WTC11 (cell line): ENCODE measurements at regions not wholly inside any gene's neighbourhood (a gene's known extent, or its start where the extent isn't known, plus 50 kb on each side); places are given as distances from the start of the nearest gene placed in this dataset.

Experiments
- ATAC-seq: fragments of 200-7000 bp; cut with Tn5 transposase; 2 replicates; pipeline ENCODE4 v1.10.0; 2021; ENCODE audit warnings: mild to moderate bottlenecking, moderate library complexity
- CTCF ChIA-PET: fragments of 300-600 bp; sonication (Branson Sonifier 250); formaldehyde crosslinking; loops from one replicate; lab custom pipeline; 2021; ENCODE audit warnings: antibody characterized with exemption; lab: Charles Lee
- POLR2A ChIA-PET: fragments of 350-600 bp; sonication (Branson Sonifier 250); formaldehyde crosslinking; loops from one replicate; lab custom pipeline; 2021; ENCODE audit warnings: antibody characterized with exemption; lab: Charles Lee
- DNase-seq: peaks from one replicate; pipeline ENCODE4 v3.0.0; 2021; ENCODE audit warnings: low spot score
- H3K27ac Mint-ChIP-seq: 2 replicates; pipeline ENCODE4 v1.8.0; 2021; ENCODE audit warnings: mixed read lengths
- H3K27me3 Mint-ChIP-seq: 2 replicates; pipeline ENCODE4 v1.8.0; 2021; ENCODE audit warnings: low read depth, mild to moderate bottlenecking, moderate library complexity, mixed read lengths
- H3K36me3 Mint-ChIP-seq: 2 replicates; pipeline ENCODE4 v1.8.0; 2021; ENCODE audit warnings: mixed read lengths
- H3K4me1 Mint-ChIP-seq: 2 replicates; pipeline ENCODE4 v1.8.0; 2022; ENCODE audit warnings: mixed read lengths
- H3K4me3 Mint-ChIP-seq: 2 replicates; pipeline ENCODE4 v1.8.0; 2021; ENCODE audit warnings: mild to moderate bottlenecking, moderate library complexity, mixed read lengths
- H3K9me3 Mint-ChIP-seq: 2 replicates; pipeline ENCODE4 v1.8.0; 2021; ENCODE audit warnings: mixed read lengths
- CBFB ChIP-seq: sonication (generic); formaldehyde crosslinking; IDR thresholded peaks from 2 replicates; pipeline ENCODE4 v1.8.1; 2022; ENCODE audit warnings: mild to moderate bottlenecking, low read depth, missing genetic modification reagents
- IRF2 ChIP-seq: sonication (generic); formaldehyde crosslinking; IDR thresholded peaks from 2 replicates; pipeline ENCODE4 v1.8.0; 2022; ENCODE audit warnings: low read depth, missing genetic modification reagents, borderline replicate concordance
- PRRX2 ChIP-seq: fragments of 250-450 bp; sonication (Bioruptor Pico); IDR thresholded peaks from 2 replicates; pipeline ENCODE4 v1.8.0; 2021; ENCODE audit warnings: mild to moderate bottlenecking
- TCF7 ChIP-seq: sonication (generic); formaldehyde crosslinking; IDR thresholded peaks from 2 replicates; pipeline ENCODE4 v1.8.0; 2022; ENCODE audit warnings: mild to moderate bottlenecking, low read depth, missing genetic modification reagents, moderate library complexity
- TEAD4 ChIP-seq: sonication (generic); formaldehyde crosslinking; IDR thresholded peaks from 2 replicates; pipeline ENCODE4 v1.8.0; 2022; ENCODE audit warnings: mild to moderate bottlenecking, missing genetic modification reagents
- TP53 ChIP-seq: sonication (generic); formaldehyde crosslinking; IDR thresholded peaks from 2 replicates; pipeline ENCODE4 v1.8.1; 2023; ENCODE audit warnings: mild to moderate bottlenecking, missing genetic modification reagents
- ZNF219 ChIP-seq: sonication (generic); formaldehyde crosslinking; IDR thresholded peaks from 2 replicates; pipeline ENCODE4 v1.8.0; 2023; ENCODE audit warnings: missing genetic modification reagents, mild to moderate bottlenecking, borderline replicate concordance
- ZNF232 ChIP-seq: sonication (generic); formaldehyde crosslinking; IDR thresholded peaks from 2 replicates; pipeline ENCODE4 v1.8.0; 2022; ENCODE audit warnings: mild to moderate bottlenecking, missing genetic modification reagents
- ZNF317 ChIP-seq: sonication (generic); formaldehyde crosslinking; IDR thresholded peaks from 2 replicates; pipeline ENCODE4 v1.8.1; 2023; ENCODE audit warnings: low read depth, mild to moderate bottlenecking, moderate library complexity, missing genetic modification reagents, borderline replicate concordance
- TF ChIP-seq, protein P1 (sequence below): sonication (generic); formaldehyde crosslinking; IDR thresholded peaks from 2 replicates; pipeline ENCODE4 v1.8.1; 2022; ENCODE audit warnings: low read depth, mild to moderate bottlenecking, moderate library complexity, missing genetic modification reagents, borderline replicate concordance
- TF ChIP-seq, protein P2 (sequence below): fragments of 250-450 bp; sonication (Bioruptor Pico); IDR thresholded peaks from 2 replicates; pipeline ENCODE4 v1.9.0; 2021; ENCODE audit warnings: mild to moderate bottlenecking
- TF ChIP-seq, protein P3 (sequence below): sonication (generic); formaldehyde crosslinking; IDR thresholded peaks from 2 replicates; pipeline ENCODE4 v1.8.1; 2022; ENCODE audit warnings: mild to moderate bottlenecking, missing genetic modification reagents, moderate library complexity, borderline replicate concordance
- TF ChIP-seq, protein P4 (sequence below): fragments of 250-450 bp; sonication (Bioruptor Pico); conservative IDR thresholded peaks from 2 replicates; pipeline ENCODE4 v1.9.0; 2021; ENCODE audit warnings: mild to moderate bottlenecking
- TF ChIP-seq, protein P5 (sequence below): sonication (generic); formaldehyde crosslinking; conservative IDR thresholded peaks from 2 replicates; pipeline ENCODE4 v1.8.1; 2023; ENCODE audit warnings: mild to moderate bottlenecking, low read depth, missing genetic modification reagents, moderate library complexity

DNA sequence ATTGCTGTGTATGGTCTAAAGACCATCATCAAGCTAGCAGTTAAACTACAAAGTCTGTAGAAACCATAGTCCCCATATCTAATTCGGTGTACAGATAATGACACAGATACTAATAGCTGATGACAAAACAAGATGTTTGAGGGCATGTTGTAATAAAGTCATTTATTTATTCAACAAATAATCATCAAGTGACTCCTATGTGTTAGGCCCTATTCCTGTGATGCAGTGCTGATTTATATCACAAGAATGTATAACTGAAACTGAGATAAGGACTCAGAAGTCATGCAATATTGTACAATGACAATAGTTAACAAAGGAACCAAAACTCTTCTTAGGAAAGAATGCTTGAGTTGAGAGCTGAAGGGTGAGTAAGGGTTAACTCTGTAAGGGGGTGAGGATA is 315.0 kb upstream of the NR3C2 start (continued):
- TF ChIP-seq TCF7 (CRISPR knock-in tag) (no peak), CBFB (no peak)
- TF ChIP-seq, protein P1, sequence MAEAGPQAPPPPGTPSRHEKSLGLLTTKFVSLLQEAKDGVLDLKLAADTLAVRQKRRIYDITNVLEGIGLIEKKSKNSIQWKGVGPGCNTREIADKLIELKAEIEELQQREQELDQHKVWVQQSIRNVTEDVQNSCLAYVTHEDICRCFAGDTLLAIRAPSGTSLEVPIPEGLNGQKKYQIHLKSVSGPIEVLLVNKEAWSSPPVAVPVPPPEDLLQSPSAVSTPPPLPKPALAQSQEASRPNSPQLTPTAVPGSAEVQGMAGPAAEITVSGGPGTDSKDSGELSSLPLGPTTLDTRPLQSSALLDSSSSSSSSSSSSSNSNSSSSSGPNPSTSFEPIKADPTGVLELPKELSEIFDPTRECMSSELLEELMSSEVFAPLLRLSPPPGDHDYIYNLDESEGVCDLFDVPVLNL (CRISPR knock-in tag): no peak

DNA sequence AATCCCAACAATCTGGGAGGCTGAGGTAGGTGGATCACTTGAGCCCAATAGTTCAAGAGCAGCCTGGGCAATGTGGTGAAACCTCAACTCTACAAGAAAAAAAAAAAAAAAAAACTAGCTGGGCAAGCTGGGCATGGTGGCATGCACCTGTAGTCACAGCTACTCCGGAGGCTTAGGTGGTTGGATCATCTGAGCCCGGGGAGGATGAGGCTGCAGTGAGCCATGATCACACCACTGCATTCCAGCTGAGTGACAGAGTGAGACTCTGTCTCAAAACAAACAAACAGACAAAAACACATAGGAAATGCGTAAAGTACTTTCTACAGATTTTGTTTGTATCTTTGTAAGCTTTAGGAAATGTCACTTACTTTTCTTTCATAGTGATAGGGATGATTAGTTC is 307.2 kb upstream of the NR3C2 start:
- Mint-ChIP-seq H3K36me3 (no peaks in the 10 kb centered on the region), H3K9me3 (peaks cover 3% of the 10 kb centered on the region; the same call in 1 of the 2 replicates), H3K4me3 (no peak overlapping the region), H3K27ac (no peak overlapping the region), H3K4me1 (no peaks in the 10 kb centered on the region), H3K27me3 (no peaks in the 10 kb centered on the region)
- POLR2A ChIA-PET: no interaction called here
- ATAC-seq: no peak
- CTCF ChIA-PET: interaction anchor here (0.6 kb wide), 1 partner anchor 253 kb away, joined by 3 read pairs; no protein-coding TSS in a partner anchor
- no peak for DNase-seq
- TF ChIP-seq IRF2 (no peak), ZNF219 (no peak)
- TF ChIP-seq, protein P2, sequence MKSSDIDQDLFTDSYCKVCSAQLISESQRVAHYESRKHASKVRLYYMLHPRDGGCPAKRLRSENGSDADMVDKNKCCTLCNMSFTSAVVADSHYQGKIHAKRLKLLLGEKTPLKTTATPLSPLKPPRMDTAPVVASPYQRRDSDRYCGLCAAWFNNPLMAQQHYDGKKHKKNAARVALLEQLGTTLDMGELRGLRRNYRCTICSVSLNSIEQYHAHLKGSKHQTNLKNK: no peak
- TF ChIP-seq, protein P3, sequence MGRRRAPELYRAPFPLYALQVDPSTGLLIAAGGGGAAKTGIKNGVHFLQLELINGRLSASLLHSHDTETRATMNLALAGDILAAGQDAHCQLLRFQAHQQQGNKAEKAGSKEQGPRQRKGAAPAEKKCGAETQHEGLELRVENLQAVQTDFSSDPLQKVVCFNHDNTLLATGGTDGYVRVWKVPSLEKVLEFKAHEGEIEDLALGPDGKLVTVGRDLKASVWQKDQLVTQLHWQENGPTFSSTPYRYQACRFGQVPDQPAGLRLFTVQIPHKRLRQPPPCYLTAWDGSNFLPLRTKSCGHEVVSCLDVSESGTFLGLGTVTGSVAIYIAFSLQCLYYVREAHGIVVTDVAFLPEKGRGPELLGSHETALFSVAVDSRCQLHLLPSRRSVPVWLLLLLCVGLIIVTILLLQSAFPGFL (CRISPR knock-in tag): no peak
- TF ChIP-seq, protein P4, sequence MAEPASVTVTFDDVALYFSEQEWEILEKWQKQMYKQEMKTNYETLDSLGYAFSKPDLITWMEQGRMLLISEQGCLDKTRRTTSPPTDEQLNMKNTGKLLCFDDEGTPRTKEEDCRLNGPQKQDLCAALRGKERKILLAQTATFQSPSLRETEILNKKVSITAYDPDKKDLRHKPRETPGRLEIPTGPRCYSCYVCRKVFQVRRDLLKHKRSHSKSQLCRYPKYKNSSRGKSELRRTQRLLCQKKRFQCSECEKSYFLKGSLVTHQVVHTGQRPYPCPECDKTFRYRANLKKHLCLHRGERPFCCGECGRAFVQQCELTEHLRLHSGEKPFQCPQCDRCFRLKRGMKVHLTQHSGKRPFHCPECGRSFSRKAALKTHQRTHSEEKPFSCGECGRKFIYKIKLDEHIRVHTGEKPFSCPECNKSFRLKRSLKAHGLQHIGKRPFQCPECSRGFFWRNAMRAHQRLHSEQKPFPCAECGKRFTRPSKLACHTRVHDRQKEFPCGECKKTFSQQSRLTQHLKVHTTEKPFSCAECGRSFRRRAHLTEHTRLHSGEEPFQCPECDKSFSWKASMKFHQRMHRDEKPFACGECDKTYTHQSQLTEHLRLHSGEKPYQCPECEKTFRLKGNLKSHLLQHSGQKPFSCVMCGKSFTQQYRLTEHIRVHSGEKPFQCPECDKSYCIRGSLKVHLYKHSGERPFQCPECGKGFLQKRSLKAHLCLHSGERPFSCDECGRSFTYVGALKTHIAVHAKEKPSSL (CRISPR knock-in tag): no peak

DNA sequence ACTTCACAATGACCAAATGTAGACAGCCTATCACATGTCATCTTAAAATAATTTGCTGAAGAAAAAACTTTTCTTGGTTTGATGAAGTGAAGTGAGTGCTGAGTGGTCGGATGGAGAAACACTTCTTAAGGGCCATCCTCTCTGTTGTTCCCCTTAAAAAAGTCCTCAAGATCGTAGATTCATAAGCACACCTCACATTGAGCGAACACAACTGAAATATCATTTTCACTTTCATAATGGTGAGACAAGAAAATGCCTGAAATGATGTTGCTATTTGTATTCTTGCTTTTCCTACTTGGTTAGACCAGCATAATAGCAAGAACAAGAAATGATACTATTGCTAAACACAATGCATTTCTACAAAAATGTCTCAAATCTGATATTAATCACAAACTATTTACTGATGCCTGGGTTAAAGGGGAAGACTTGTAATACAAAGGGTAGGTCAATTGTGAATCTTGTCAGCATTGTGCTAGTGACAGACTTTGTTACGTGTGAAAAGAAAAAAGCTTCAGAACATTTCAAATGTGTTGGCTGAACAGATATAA is 305.6 kb upstream of the NR3C2 start:
- peaks cover 3% of the 10 kb centered on the region; the same call in 1 of the 2 replicates for H3K9me3 Mint-ChIP-seq
- no peaks in the 10 kb centered on the region for H3K36me3 Mint-ChIP-seq
- H3K27ac Mint-ChIP-seq: no peak overlapping the region
- H3K4me3 Mint-ChIP-seq: no peak overlapping the region
- CTCF ChIA-PET: no interaction called here
- no peaks in the 10 kb centered on the region for H3K27me3 Mint-ChIP-seq
- no peak for ATAC-seq
- TF ChIP-seq ZNF219: no peak
- TF ChIP-seq TCF7 (CRISPR knock-in tag): no peak
- no peak for TF ChIP-seq TP53 (CRISPR knock-in tag)
- TF ChIP-seq TEAD4: no peak
- no peak for TF ChIP-seq ZNF317 (CRISPR knock-in tag)
- TF ChIP-seq, all 79 proteins: peak for 0
- POLR2A ChIA-PET: no interaction called here
- DNase-seq: no peak
- H3K4me1 Mint-ChIP-seq: no peaks in the 10 kb centered on the region

DNA sequence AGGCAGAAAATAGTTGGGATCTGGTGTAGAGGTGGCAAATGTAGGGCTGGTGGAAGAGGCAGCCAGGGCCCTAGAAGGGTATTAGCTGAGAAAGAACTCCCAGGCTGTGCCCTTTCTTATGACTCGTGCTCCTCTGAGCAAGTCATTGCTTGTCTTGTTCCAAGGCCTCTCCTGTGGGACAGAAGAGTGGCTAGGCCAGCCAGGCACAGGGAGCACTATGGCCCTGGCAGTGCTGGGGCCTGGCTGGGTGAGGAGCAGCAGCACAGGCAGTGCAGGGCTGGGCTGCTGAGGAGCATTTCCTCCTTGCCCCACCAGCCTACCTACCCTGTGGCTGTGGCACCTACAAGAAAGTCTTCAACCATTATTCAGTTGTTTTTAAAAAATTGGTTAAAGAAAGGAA is 298.5 kb upstream of the NR3C2 start:
- CTCF ChIA-PET: no interaction called here
- ATAC-seq (no peak), DNase-seq (no peak)
- Mint-ChIP-seq H3K27me3 (no peaks in the 10 kb centered on the region), H3K27ac (no peak overlapping the region), H3K4me3 (no peak overlapping the region), H3K36me3 (no peaks in the 10 kb centered on the region), H3K9me3 (peaks cover 3% of the 10 kb centered on the region; the same call in 1 of the 2 replicates), H3K4me1 (no peaks in the 10 kb centered on the region)
- POLR2A ChIA-PET: no interaction called here
- TF ChIP-seq PRRX2 (CRISPR knock-in tag) (no peak), ZNF232 (CRISPR knock-in tag) (no peak)
- TF ChIP-seq, protein P5, sequence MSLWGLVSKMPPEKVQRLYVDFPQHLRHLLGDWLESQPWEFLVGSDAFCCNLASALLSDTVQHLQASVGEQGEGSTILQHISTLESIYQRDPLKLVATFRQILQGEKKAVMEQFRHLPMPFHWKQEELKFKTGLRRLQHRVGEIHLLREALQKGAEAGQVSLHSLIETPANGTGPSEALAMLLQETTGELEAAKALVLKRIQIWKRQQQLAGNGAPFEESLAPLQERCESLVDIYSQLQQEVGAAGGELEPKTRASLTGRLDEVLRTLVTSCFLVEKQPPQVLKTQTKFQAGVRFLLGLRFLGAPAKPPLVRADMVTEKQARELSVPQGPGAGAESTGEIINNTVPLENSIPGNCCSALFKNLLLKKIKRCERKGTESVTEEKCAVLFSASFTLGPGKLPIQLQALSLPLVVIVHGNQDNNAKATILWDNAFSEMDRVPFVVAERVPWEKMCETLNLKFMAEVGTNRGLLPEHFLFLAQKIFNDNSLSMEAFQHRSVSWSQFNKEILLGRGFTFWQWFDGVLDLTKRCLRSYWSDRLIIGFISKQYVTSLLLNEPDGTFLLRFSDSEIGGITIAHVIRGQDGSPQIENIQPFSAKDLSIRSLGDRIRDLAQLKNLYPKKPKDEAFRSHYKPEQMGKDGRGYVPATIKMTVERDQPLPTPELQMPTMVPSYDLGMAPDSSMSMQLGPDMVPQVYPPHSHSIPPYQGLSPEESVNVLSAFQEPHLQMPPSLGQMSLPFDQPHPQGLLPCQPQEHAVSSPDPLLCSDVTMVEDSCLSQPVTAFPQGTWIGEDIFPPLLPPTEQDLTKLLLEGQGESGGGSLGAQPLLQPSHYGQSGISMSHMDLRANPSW: no peak
